ENCODE measurements at regions not wholly inside any gene's neighbourhood (a gene's known extent, or its start where the extent isn't known, plus 50 kb on each side); places are given as distances from the start of the nearest gene placed in this dataset.
"Not testable (repeated sequence)": the region's sequence is repeated elsewhere in the genome, so short reads cannot be mapped to it uniquely, and the experiment has no call there.

- TF ChIP-seq CTCF (IDR thresholded peaks at IDR 0.05; ENCODE audit: control insufficient read depth, extremely low read depth, insufficient read depth): no peak
- H3K4me3 ChIP-seq (ENCODE audit: low read depth, low read length): no peak overlapping the region
- DNase-seq (ENCODE audit: low read depth): no peak
Measured at GRCh38 chr12:71385155-71385554, 54.4 kb upstream of the LGR5 start.

- not testable (repeated sequence) for H3K4me3 ChIP-seq (ENCODE audit: low read depth, low read length); DNase-seq (ENCODE audit: low read depth)
Measured at GRCh38 chr12:71376711-71377355, 62.8 kb upstream of the LGR5 start.

- DNase-seq (ENCODE audit: low read depth): no peak
- H3K4me3 ChIP-seq (ENCODE audit: low read depth, low read length): no peak overlapping the region
- TF ChIP-seq CTCF (IDR thresholded peaks at IDR 0.05; ENCODE audit: control insufficient read depth, extremely low read depth, insufficient read depth): peak; percentile 51
Measured at GRCh38 chr12:71371122-71371521, 68.5 kb upstream of the LGR5 start.

- no peak overlapping the region for H3K4me3 ChIP-seq (ENCODE audit: low read depth, low read length)
- DNase-seq (ENCODE audit: low read depth): no peak
- no peak for TF ChIP-seq CTCF (IDR thresholded peaks at IDR 0.05; ENCODE audit: control insufficient read depth, extremely low read depth, insufficient read depth)
Measured at GRCh38 chr12:71360013-71360412, 79.6 kb upstream of the LGR5 start.

- no peak for TF ChIP-seq CTCF (IDR thresholded peaks at IDR 0.05; ENCODE audit: control insufficient read depth, extremely low read depth, insufficient read depth)
- DNase-seq (ENCODE audit: low read depth): no peak
- H3K4me3 ChIP-seq (ENCODE audit: low read depth, low read length): no peak overlapping the region
Measured at GRCh38 chr12:71356569-71356968, 83.0 kb upstream of the LGR5 start.

GRCh38 chr12:71354871-71355270, 84.7 kb upstream of the LGR5 start:
- DNase-seq (ENCODE audit: low read depth): no peak
- TF ChIP-seq CTCF (IDR thresholded peaks at IDR 0.05; ENCODE audit: control insufficient read depth, extremely low read depth, insufficient read depth): no peak
- H3K4me3 ChIP-seq (ENCODE audit: low read depth, low read length): no peak overlapping the region

GRCh38 chr12:71353607-71354006, 86.0 kb upstream of the LGR5 start:
- no peak for DNase-seq (ENCODE audit: low read depth)
- no peak for TF ChIP-seq CTCF (IDR thresholded peaks at IDR 0.05; ENCODE audit: control insufficient read depth, extremely low read depth, insufficient read depth)
- no peak overlapping the region for H3K4me3 ChIP-seq (ENCODE audit: low read depth, low read length)
